OCI-LY3 (cell line): ENCODE measurements at regions not wholly inside any gene's neighbourhood (a gene's known extent, or its start where the extent isn't known, plus 50 kb on each side); places are given as distances from the start of the nearest gene placed in this dataset.

Experiments used
- H2AFZ ChIP-seq: fragments of 200-600, 300-600 bp; shearing (Covaris generic); 2 replicates; pipeline ENCODE4 v1.6.0; 2014; ENCODE audit warnings: antibody characterized with exemption, low read depth, low read length
- H3K27ac ChIP-seq: fragments of 200-600, 300-600 bp; sonication (generic); 2 replicates; pipeline ENCODE4 v1.5.1; 2014; ENCODE audit warnings: mild to moderate bottlenecking, low read length, moderate library complexity, mixed read lengths
- H3K27me3 ChIP-seq: fragments of 200-600, 300-600 bp; sonication (generic); 2 replicates; pipeline ENCODE4 v1.6.1; 2014; ENCODE audit warnings: low read depth, low read length, mixed read lengths
- H3K36me3 ChIP-seq: fragments of 200-600, 300-600 bp; sonication (generic); replicated peaks from 2 replicates; pipeline ENCODE3; 2014; ENCODE audit warnings: low read depth, low read length, mixed read lengths
- H3K4me1 ChIP-seq: fragments of 300-600, 200-600 bp; sonication (generic); 2 replicates; pipeline ENCODE4 v1.6.1; 2014; ENCODE audit warnings: low read length, mixed read lengths
- H3K4me2 ChIP-seq: fragments of 200-600, 300-600 bp; sonication (generic); 2 replicates; pipeline ENCODE4 v1.6.1; 2014; ENCODE audit warnings: low read length, mixed read lengths
- H3K4me3 ChIP-seq: fragments of 300-600, 200-600 bp; sonication (generic); 2 replicates; pipeline ENCODE4 v1.5.1; 2014; ENCODE audit warnings: antibody characterized with exemption, mild to moderate bottlenecking, low read length, moderate library complexity
- H3K79me2 ChIP-seq: fragments of 300-600, 200-600 bp; shearing (Covaris generic); 2 replicates; pipeline ENCODE4 v1.6.1; 2014; ENCODE audit warnings: mild to moderate bottlenecking, low read length, mixed read lengths
- H3K9ac ChIP-seq: fragments of 300-600, 200-600 bp; shearing (Covaris generic); 2 replicates; pipeline ENCODE4 v1.6.0; 2014; ENCODE audit warnings: mild to moderate bottlenecking, low read length, moderate library complexity
- H3K9me3 ChIP-seq: fragments of 200-600, 300-600 bp; shearing (Covaris generic); 2 replicates; pipeline ENCODE4 v1.6.1; 2014; ENCODE audit warnings: low read length, mixed read lengths; ENCODE audit not compliant: insufficient read depth
- H4K20me1 ChIP-seq: fragments of 200-600, 300-600 bp; sonication (generic); 2 replicates; pipeline ENCODE4 v1.6.1; 2016; ENCODE audit warnings: low read length, mixed read lengths; ENCODE audit not compliant: insufficient read depth
- CTCF ChIP-seq: fragments of 200-600, 300-600 bp; sonication (generic); IDR thresholded peaks from 2 replicates; pipeline ENCODE4 v1.5.1; 2014; ENCODE audit warnings: antibody characterized with exemption, low read length, low read depth
- EZH2phosphoT487 ChIP-seq: fragments of 200-600 bp; shearing (Covaris generic); IDR thresholded peaks from 2 replicates; pipeline ENCODE4 v1.6.1; 2018; ENCODE audit warnings: antibody characterized with exemption, mixed run types, low read depth

DNA sequence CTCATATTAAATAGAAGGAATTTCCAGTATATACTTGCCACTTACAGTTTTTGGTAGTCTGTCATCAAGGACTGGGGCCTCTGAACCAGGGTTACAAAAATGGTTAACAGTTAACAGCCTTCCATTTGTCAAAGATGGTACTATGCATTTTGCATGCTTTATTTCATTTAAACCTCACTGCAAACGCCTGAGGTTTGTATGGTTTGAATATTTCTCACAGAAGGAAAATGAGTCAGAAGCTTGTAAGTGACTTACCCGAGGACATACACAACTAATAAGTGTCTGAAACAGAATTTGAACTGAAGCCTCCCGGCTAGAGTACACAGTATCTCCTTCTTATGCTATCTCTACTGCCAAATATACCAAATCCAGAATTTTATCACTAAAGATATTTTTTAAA, 1593.5 kb upstream of the ACVR2A start:
- Histone ChIP-seq H3K36me3 (no peaks in the 10 kb centered on the region), H3K27ac (no peak overlapping the region), H3K27me3 (no peaks in the 10 kb centered on the region), H3K4me3 (no peak overlapping the region), H3K9ac (no peak overlapping the region), H4K20me1 (no peaks in the 10 kb centered on the region), H3K79me2 (no peaks in the 10 kb centered on the region), H3K4me1 (0 out of 2 replicates have a peak, but pooled peaks cover 1% of the 10 kb centered on the region), H3K9me3 (no peaks in the 10 kb centered on the region), H3K4me2 (no peak overlapping the region), H2AFZ (no peak overlapping the region)
- TF ChIP-seq CTCF (no peak), EZH2phosphoT487 (no peak)

GRCh38 chr2:146246736-146247523, 1597.9 kb upstream of the ACVR2A start:
- H4K20me1 ChIP-seq, result no peaks in the 10 kb centered on the region
- no peak for TF ChIP-seq EZH2phosphoT487
- H3K27me3 ChIP-seq, result no peaks in the 10 kb centered on the region
- H3K4me1 ChIP-seq, result peaks cover 6% of the 10 kb centered on the region
- H3K4me3 ChIP-seq, result no peak overlapping the region
- no peaks in the 10 kb centered on the region for H3K36me3 ChIP-seq
- no peak overlapping the region for H3K27ac ChIP-seq
- no peaks in the 10 kb centered on the region for H3K9me3 ChIP-seq
- no peak overlapping the region for H3K9ac ChIP-seq
- no peak overlapping the region for H3K4me2 ChIP-seq
- no peak overlapping the region for H2AFZ ChIP-seq
- H3K79me2 ChIP-seq, result no peaks in the 10 kb centered on the region

DNA sequence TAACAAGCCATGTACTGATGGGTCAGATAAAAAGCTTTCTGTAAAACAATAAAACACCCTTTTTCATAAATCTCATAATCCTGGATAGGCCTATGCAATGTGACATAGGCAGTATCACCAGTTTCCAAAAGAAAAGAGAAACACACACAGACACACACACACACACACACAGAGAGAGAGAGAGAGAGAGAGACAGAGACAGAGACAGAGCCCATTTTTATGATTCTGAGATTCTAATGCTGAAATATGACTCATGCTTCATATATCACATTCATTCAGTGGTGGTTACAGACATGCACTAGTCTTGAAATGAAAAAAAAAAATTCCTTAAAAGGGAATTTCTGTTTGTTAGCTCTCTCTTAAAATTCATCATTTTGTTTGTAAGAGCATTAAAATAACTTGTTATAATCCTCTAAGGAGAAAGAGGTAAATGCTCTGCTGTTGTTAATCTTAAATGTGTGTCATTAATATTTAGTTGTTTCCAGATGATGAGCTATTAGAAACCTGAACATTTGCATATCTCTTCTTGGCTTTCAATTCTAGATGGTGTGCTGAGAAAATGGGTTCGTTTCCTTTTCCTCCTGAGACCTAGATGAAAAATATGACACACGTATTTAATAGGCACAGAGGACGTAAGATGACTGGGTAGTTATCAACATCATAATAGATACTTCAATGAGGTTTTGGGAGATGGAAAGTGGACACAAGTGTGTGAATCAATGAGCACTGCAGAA, 1598.7 kb upstream of the ACVR2A start:
- Histone ChIP-seq H3K4me3 (no peak overlapping the region), H4K20me1 (no peaks in the 10 kb centered on the region), H3K27ac (no peak overlapping the region), H3K4me2 (no peak overlapping the region), H3K9ac (no peak overlapping the region), H3K36me3 (no peaks in the 10 kb centered on the region), H3K27me3 (no peaks in the 10 kb centered on the region), H3K4me1 (peaks cover 6% of the 10 kb centered on the region), H3K79me2 (no peaks in the 10 kb centered on the region), H3K9me3 (no peaks in the 10 kb centered on the region), H2AFZ (no peak overlapping the region)
- TF ChIP-seq CTCF, result no peak
- TF ChIP-seq EZH2phosphoT487, result no peak

GRCh38 chr2:146244830-146245229, 1600.0 kb upstream of the ACVR2A start:
- no peak for TF ChIP-seq CTCF
- no peak for TF ChIP-seq EZH2phosphoT487
- H3K9me3 ChIP-seq, result no peaks in the 10 kb centered on the region
- H3K27me3 ChIP-seq, result no peaks in the 10 kb centered on the region

More at GRCh38 chr2:146244830-146245229, 1600.0 kb upstream of the ACVR2A start:
- no peaks in the 10 kb centered on the region for H3K79me2 ChIP-seq
- no peaks in the 10 kb centered on the region for H3K36me3 ChIP-seq
- H3K27ac ChIP-seq, result no peak overlapping the region
- H4K20me1 ChIP-seq, result no peaks in the 10 kb centered on the region
- no peak overlapping the region for H3K9ac ChIP-seq
- peaks cover 6% of the 10 kb centered on the region for H3K4me1 ChIP-seq
- no peak overlapping the region for H3K4me3 ChIP-seq
- no peak overlapping the region for H2AFZ ChIP-seq
- H3K4me2 ChIP-seq, result no peak overlapping the region
